Gastrocnemius medialis (tissue), 4 donors: ENCODE measurements at regions not wholly inside any gene's neighbourhood (a gene's known extent, or its start where the extent isn't known, plus 50 kb on each side); places are given as distances from the start of the nearest gene placed in this dataset.

Source experiments
- POLR2A ChIP-seq, 2 donors: fragments of 450-650 bp; IDR thresholded peaks; one replicate each; pipeline ENCODE4 v1.6.1; 2017; ENCODE audit warnings: antibody characterized with exemption in 2 of 2, mild to moderate bottlenecking in 2 of 2, moderate library complexity in 2 of 2
- TF ChIP-seq, protein P1 (sequence below), 5 experiments: fragments of 450-650 bp in 3 of 5; fragments of 200-600 bp in 2 of 5; sonication (generic) in 2 of 5; IDR thresholded peaks in 4 of 5; conservative IDR thresholded peaks in 1 of 5; 1 replicate in 4 of 5; 2 replicates in 1 of 5; pipeline ENCODE4 v1.5.1; 2016 to 2019; ENCODE audit warnings: antibody characterized with exemption in 5 of 5, mild to moderate bottlenecking in 3 of 5, moderate library complexity in 3 of 5

- TF ChIP-seq, protein P1, sequence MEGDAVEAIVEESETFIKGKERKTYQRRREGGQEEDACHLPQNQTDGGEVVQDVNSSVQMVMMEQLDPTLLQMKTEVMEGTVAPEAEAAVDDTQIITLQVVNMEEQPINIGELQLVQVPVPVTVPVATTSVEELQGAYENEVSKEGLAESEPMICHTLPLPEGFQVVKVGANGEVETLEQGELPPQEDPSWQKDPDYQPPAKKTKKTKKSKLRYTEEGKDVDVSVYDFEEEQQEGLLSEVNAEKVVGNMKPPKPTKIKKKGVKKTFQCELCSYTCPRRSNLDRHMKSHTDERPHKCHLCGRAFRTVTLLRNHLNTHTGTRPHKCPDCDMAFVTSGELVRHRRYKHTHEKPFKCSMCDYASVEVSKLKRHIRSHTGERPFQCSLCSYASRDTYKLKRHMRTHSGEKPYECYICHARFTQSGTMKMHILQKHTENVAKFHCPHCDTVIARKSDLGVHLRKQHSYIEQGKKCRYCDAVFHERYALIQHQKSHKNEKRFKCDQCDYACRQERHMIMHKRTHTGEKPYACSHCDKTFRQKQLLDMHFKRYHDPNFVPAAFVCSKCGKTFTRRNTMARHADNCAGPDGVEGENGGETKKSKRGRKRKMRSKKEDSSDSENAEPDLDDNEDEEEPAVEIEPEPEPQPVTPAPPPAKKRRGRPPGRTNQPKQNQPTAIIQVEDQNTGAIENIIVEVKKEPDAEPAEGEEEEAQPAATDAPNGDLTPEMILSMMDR (IDR thresholded peaks at IDR 0.05 in 4 of 5, conservative IDR thresholded peaks at IDR 0.05 in 1 of 5): no peak
- no peak for TF ChIP-seq POLR2A (IDR thresholded peaks at IDR 0.05)
Observed at GRCh38 chrX:122026665-122027064, 979.3 kb downstream of the GLUD2 start.
